ENCODE measurements at regions not wholly inside any gene's neighbourhood (a gene's known extent, or its start where the extent isn't known, plus 50 kb on each side); places are given as distances from the start of the nearest gene placed in this dataset.

DNA sequence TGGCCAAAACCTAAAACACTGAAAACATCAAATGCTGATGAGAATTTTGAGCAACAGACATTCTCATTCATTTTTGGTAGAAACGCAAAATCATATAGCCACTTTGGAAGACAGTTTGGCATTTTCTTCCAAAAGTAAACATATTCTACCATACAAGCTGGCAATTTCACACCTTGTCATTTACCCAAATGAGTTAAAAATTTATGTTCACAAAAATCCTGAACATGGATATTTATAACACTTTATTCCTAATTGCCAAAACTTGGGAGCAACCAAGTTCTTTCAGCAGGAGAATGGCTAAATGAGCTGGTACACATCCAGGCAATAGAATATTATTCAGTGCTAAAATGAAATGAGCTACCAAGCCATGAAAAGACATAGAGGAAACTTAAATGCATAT, 1270.1 kb upstream of the ACO1 start:
- no peak for TF ChIP-seq EZH2 (IDR thresholded peaks at IDR 0.05; ENCODE audit: borderline replicate concordance, low read depth, low read length, severe bottlenecking)
- no peak for TF ChIP-seq POLR2A (IDR thresholded peaks at IDR 0.05; ENCODE audit: low read depth, low read length)
- TF ChIP-seq, protein P1, sequence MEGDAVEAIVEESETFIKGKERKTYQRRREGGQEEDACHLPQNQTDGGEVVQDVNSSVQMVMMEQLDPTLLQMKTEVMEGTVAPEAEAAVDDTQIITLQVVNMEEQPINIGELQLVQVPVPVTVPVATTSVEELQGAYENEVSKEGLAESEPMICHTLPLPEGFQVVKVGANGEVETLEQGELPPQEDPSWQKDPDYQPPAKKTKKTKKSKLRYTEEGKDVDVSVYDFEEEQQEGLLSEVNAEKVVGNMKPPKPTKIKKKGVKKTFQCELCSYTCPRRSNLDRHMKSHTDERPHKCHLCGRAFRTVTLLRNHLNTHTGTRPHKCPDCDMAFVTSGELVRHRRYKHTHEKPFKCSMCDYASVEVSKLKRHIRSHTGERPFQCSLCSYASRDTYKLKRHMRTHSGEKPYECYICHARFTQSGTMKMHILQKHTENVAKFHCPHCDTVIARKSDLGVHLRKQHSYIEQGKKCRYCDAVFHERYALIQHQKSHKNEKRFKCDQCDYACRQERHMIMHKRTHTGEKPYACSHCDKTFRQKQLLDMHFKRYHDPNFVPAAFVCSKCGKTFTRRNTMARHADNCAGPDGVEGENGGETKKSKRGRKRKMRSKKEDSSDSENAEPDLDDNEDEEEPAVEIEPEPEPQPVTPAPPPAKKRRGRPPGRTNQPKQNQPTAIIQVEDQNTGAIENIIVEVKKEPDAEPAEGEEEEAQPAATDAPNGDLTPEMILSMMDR (IDR thresholded peaks at IDR 0.05; ENCODE audit: extremely low read depth in 1 of 2, insufficient read depth in 1 of 2, low read depth in 1 of 2, low read length in 2 of 2), result no peak
